Endodermal cell (in vitro differentiated cells): ENCODE measurements at regions not wholly inside any gene's neighbourhood (a gene's known extent, or its start where the extent isn't known, plus 50 kb on each side); places are given as distances from the start of the nearest gene placed in this dataset.

Experiments used
- DNase-seq: peaks from one replicate; pipeline ENCODE4 v3.0.0-alpha.2; 2017
- H3K27ac ChIP-seq: 2 replicates; pipeline ENCODE4 v1.5.1; 2013; ENCODE audit warnings: mild to moderate bottlenecking, low read depth, low read length, moderate library complexity
- H3K27me3 ChIP-seq: 2 replicates; pipeline ENCODE4 v1.6.1; 2013; ENCODE audit warnings: mild to moderate bottlenecking, low read length, moderate library complexity; ENCODE audit not compliant: insufficient read depth, control insufficient read depth, poor library complexity, severe bottlenecking
- H3K36me3 ChIP-seq: 2 replicates; pipeline ENCODE4 v1.7.0; 2013; ENCODE audit warnings: mild to moderate bottlenecking, low read length, moderate library complexity; ENCODE audit not compliant: control insufficient read depth, insufficient read depth
- H3K4me1 ChIP-seq: one replicate; pipeline ENCODE4 v1.7.0; 2013; ENCODE audit warnings: low read length; ENCODE audit not compliant: control insufficient read depth, insufficient read depth
- H3K4me3 ChIP-seq: 2 replicates; pipeline ENCODE4 v1.5.1; 2013; ENCODE audit warnings: mild to moderate bottlenecking, low read length, moderate library complexity
- H3K9ac ChIP-seq: 2 replicates; pipeline ENCODE4 v1.6.1; 2013; ENCODE audit warnings: mild to moderate bottlenecking, low read length, moderate library complexity; ENCODE audit not compliant: poor library complexity, severe bottlenecking; ENCODE audit errors: extremely low read depth
- H3K9me3 ChIP-seq: 2 replicates; pipeline ENCODE4 v1.6.1; 2013; ENCODE audit warnings: mild to moderate bottlenecking, low read length, moderate library complexity; ENCODE audit not compliant: control insufficient read depth
- H3K27ac Mint-ChIP-seq: 2 replicates; pipeline ENCODE4 v1.8.0; 2020; ENCODE audit warnings: mixed read lengths
- H3K27me3 Mint-ChIP-seq: 2 replicates; pipeline ENCODE4 v1.8.0; 2021; ENCODE audit warnings: mild to moderate bottlenecking, mixed read lengths; ENCODE audit not compliant: insufficient read depth
- H3K36me3 Mint-ChIP-seq: 2 replicates; pipeline ENCODE4 v1.8.0; 2020; ENCODE audit warnings: low read depth, mixed read lengths
- H3K4me1 Mint-ChIP-seq: 2 replicates; pipeline ENCODE4 v1.8.0; 2020; ENCODE audit warnings: mixed read lengths
- H3K4me3 Mint-ChIP-seq: 2 replicates; pipeline ENCODE4 v1.8.0; 2020; ENCODE audit warnings: mild to moderate bottlenecking, moderate library complexity, mixed read lengths
- H3K9me3 Mint-ChIP-seq: 2 replicates; pipeline ENCODE4 v1.8.0; 2020; ENCODE audit warnings: mild to moderate bottlenecking, mixed read lengths
- WGBS, 2 experiments: methylation state at CpG; one replicate each; pipeline versions ENCODE4 v1.1.5 to v1.1.7; 2013; ENCODE audit warnings: missing lambda C conversion rate in 2 of 2, mixed read lengths in 1 of 2; ENCODE audit not compliant: insufficient coverage in 1 of 2, insufficient read length in 1 of 2; 5-methylcytosine and 5-hydroxymethylcytosine counted together
- TF ChIP-seq, protein P1 (sequence below): fragments of 200-600 bp; sonication (generic); conservative IDR thresholded peaks from 2 replicates; pipeline ENCODE4 v1.5.0; 2021; ENCODE audit warnings: antibody characterized with exemption, mild to moderate bottlenecking

DNA sequence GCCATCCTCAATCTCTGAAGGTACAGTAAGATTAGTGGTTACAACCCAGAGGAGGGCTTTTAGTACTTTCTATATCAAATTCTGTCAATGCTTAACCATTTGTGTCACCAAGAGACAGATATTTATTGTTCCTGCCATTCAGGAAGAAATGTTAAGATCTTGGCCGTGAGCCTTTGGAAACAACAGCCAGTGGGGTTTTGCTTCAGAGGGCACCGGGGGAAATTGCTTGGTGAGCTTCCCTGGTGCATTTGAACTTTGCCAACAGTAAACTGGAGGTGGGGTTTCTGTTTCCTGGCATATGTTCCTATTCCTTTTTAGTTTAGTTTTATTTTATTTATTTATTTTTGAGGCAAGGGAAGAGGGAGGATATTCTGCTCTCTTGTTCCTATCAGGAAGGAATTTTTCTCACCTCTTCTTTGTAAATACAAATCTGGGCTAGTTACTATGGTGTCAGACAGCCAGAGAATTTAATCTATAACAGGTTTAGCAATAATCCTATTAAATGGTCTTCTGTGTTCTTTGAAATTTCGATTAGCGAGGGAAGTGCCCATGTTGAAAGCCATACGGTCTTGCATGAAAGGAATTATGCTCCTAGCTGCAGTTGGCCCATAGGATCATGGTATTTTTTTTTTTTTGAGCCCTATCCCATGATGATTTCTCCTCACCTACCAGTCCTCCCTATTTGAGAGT lies 95.7 kb downstream of the MAIP1 start:
- Mint-ChIP-seq H3K27ac (peak overlapping the region; percentile 79), H3K4me3 (no peak overlapping the region), H3K4me1 (peaks cover 44% of the 10 kb centered on the region), H3K36me3 (peaks cover 9% of the 10 kb centered on the region), H3K9me3 (peaks cover 16% of the 10 kb centered on the region), H3K27me3 (no peaks in the 10 kb centered on the region)
- Histone ChIP-seq H3K36me3 (no peaks in the 10 kb centered on the region), H3K9ac (peak overlapping the region; percentile 52), H3K27me3 (no peaks in the 10 kb centered on the region), H3K4me1 (peaks cover 14% of the 10 kb centered on the region), H3K9me3 (peaks cover 40% of the 10 kb centered on the region), H3K4me3 (peak overlapping the region; percentile 11), H3K27ac (peak overlapping the region; percentile 26)
- 44 to 84% methylated on average over 5 of the region's 5 CpGs for WGBS, 2 experiments
- DNase-seq, result peak; percentile 58
- TF ChIP-seq, protein P1, sequence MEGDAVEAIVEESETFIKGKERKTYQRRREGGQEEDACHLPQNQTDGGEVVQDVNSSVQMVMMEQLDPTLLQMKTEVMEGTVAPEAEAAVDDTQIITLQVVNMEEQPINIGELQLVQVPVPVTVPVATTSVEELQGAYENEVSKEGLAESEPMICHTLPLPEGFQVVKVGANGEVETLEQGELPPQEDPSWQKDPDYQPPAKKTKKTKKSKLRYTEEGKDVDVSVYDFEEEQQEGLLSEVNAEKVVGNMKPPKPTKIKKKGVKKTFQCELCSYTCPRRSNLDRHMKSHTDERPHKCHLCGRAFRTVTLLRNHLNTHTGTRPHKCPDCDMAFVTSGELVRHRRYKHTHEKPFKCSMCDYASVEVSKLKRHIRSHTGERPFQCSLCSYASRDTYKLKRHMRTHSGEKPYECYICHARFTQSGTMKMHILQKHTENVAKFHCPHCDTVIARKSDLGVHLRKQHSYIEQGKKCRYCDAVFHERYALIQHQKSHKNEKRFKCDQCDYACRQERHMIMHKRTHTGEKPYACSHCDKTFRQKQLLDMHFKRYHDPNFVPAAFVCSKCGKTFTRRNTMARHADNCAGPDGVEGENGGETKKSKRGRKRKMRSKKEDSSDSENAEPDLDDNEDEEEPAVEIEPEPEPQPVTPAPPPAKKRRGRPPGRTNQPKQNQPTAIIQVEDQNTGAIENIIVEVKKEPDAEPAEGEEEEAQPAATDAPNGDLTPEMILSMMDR, result no peak

DNA sequence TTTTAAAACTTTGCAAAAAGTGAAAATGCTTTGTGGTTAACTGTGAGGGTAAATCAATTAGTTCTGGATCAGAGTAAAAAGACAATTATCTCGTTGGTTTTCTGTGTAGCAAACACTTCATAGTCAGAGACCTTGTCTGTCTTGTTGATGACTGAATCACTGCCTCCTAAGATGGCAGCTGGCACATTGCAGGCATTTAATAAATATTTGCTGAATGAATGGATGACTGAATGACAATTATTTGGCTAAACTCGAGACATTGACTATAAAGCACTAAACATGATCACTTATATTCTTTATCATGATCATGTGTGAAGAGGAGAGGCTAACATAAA lies 96.2 kb downstream of the MAIP1 start:
- DNase-seq, result no peak
- Mint-ChIP-seq H3K9me3 (peaks cover 14% of the 10 kb centered on the region), H3K4me3 (no peak overlapping the region), H3K27ac (peak overlapping the region; percentile 79), H3K36me3 (peaks cover 4% of the 10 kb centered on the region), H3K27me3 (no peaks in the 10 kb centered on the region), H3K4me1 (peaks cover 44% of the 10 kb centered on the region)
- TF ChIP-seq, protein P1, result no peak
- Histone ChIP-seq H3K9ac (peak overlapping the region; percentile 14), H3K4me1 (peaks cover 14% of the 10 kb centered on the region), H3K27me3 (no peaks in the 10 kb centered on the region), H3K36me3 (no peaks in the 10 kb centered on the region), H3K4me3 (peak overlapping the region; percentile 11), H3K9me3 (peaks cover 40% of the 10 kb centered on the region), H3K27ac (no peak overlapping the region)
- 71 to 85% methylated on average over 1 of the region's 2 CpGs for WGBS, 2 experiments

DNA sequence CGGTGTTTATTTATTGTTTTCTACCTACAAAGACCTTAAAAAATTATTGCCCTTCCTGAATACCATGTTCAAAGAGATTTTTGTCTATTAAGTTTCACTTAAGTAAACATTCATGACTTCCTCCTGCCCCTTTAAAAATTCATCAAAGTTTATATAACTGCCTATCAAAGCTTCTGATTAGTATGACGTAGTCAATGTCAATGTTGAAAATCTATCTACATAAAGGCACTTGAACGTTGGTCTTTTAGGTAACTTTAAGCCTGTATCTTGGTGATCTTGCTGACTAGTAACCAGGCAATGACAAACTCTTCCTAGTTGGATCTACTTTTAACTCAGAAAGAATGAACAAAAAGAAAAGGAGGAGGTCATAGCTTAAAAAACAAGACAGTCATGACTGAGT lies 97.2 kb downstream of the MAIP1 start:
- Histone ChIP-seq H3K4me3 (peak overlapping the region; percentile 19), H3K36me3 (no peaks in the 10 kb centered on the region), H3K27ac (no peak overlapping the region), H3K27me3 (no peaks in the 10 kb centered on the region), H3K9ac (no peak overlapping the region), H3K9me3 (peaks cover 39% of the 10 kb centered on the region), H3K4me1 (peaks cover 14% of the 10 kb centered on the region)
- H3K27ac Mint-ChIP-seq, result no peak overlapping the region
- no peaks in the 10 kb centered on the region for H3K27me3 Mint-ChIP-seq
- peaks cover 46% of the 10 kb centered on the region for H3K4me1 Mint-ChIP-seq
- TF ChIP-seq, protein P1, result no peak
- no peak overlapping the region for H3K4me3 Mint-ChIP-seq
- no peak for DNase-seq
- peaks cover 14% of the 10 kb centered on the region for H3K9me3 Mint-ChIP-seq
- whole genome bisulfite sequencing, 2 experiments, result 80 to 96% methylated on average over 1 to 3 of the region's 3 CpGs
- H3K36me3 Mint-ChIP-seq, result peaks cover 5% of the 10 kb centered on the region
